Activated naive CD4-positive, alpha-beta T cell treated with anti-CD3 and anti-CD28 coated beads, Interleukin-2, amount 10 ng/mL, durations not matched to agents 7 days and 5 days (primary cell): ENCODE measurements at regions not wholly inside any gene's neighbourhood (a gene's known extent, or its start where the extent isn't known, plus 50 kb on each side); places are given as distances from the start of the nearest gene placed in this dataset.

Experiments
- CTCF ChIA-PET: fragments of 350-600 bp; sonication (Branson Sonifier 250); formaldehyde crosslinking; loops from one replicate; lab custom pipeline; 2021; ENCODE audit warnings: antibody characterized with exemption; lab: Charles Lee
- DNase-seq: peaks from one replicate; pipeline ENCODE4 v3.0.0-alpha.2; 2020
- H3K27ac Mint-ChIP-seq: one replicate; pipeline ENCODE4 v1.8.0; 2021; ENCODE audit warnings: mild to moderate bottlenecking, moderate library complexity, mixed read lengths
- H3K27me3 Mint-ChIP-seq: one replicate; pipeline ENCODE4 v1.8.0; 2021; ENCODE audit warnings: mild to moderate bottlenecking, mixed read lengths
- H3K36me3 Mint-ChIP-seq: one replicate; pipeline ENCODE4 v1.8.0; 2021; ENCODE audit warnings: mixed read lengths
- H3K4me1 Mint-ChIP-seq: one replicate; pipeline ENCODE4 v1.8.0; 2021; ENCODE audit warnings: mixed read lengths
- H3K4me3 Mint-ChIP-seq: one replicate; pipeline ENCODE4 v1.8.0; 2021; ENCODE audit warnings: mild to moderate bottlenecking, moderate library complexity, mixed read lengths
- H3K9me3 Mint-ChIP-seq: one replicate; pipeline ENCODE4 v1.8.0; 2021; ENCODE audit warnings: mixed read lengths

GRCh38 chr11:11789735-11790369, 51.9 kb upstream of the USP47 start:
- CTCF ChIA-PET, result no interaction called here
- H3K27ac Mint-ChIP-seq, result no peak overlapping the region

GRCh38 chr11:11788063-11788710, 53.6 kb upstream of the USP47 start:
- no peaks in the 10 kb centered on the region for H3K9me3 Mint-ChIP-seq
- H3K27ac Mint-ChIP-seq, result no peak overlapping the region
- H3K4me1 Mint-ChIP-seq, result no peaks in the 10 kb centered on the region
- CTCF ChIA-PET, result interaction anchor here (0.8 to 2.9 kb wide), 20 partner anchors 12 to 996 kb away, joined by 3 to 58 read pairs (median 4); no protein-coding TSS in a partner anchor
- no peak overlapping the region for H3K4me3 Mint-ChIP-seq
- H3K36me3 Mint-ChIP-seq, result no peaks in the 10 kb centered on the region
- no peak for DNase-seq
- H3K27me3 Mint-ChIP-seq, result peaks cover 3% of the 10 kb centered on the region

More at GRCh38 chr11:11789735-11790369, 51.9 kb upstream of the USP47 start:
- Mint-ChIP-seq H3K27me3 (peaks cover 6% of the 10 kb centered on the region), H3K4me3 (no peak overlapping the region), H3K9me3 (no peaks in the 10 kb centered on the region), H3K4me1 (no peaks in the 10 kb centered on the region), H3K36me3 (no peaks in the 10 kb centered on the region)
- DNase-seq, result no peak

- H3K27ac Mint-ChIP-seq, result no peak overlapping the region
- no peaks in the 10 kb centered on the region for H3K4me1 Mint-ChIP-seq
- DNase-seq, result peak; percentile 80
- H3K36me3 Mint-ChIP-seq, result no peaks in the 10 kb centered on the region
- H3K9me3 Mint-ChIP-seq, result no peaks in the 10 kb centered on the region
- no peak overlapping the region for H3K4me3 Mint-ChIP-seq
- CTCF ChIA-PET, result interaction anchor here (0.6 to 2.9 kb wide), 25 partner anchors 10 to 995 kb away, joined by 3 to 58 read pairs (median 4); no protein-coding TSS in a partner anchor
- peaks cover 7% of the 10 kb centered on the region for H3K27me3 Mint-ChIP-seq
Observed at GRCh38 chr11:11787305-11788062, 54.3 kb upstream of the USP47 start.

- DNase-seq, result no peak
- Mint-ChIP-seq H3K4me3 (no peak overlapping the region), H3K9me3 (no peaks in the 10 kb centered on the region), H3K27me3 (peaks cover 7% of the 10 kb centered on the region), H3K27ac (no peak overlapping the region), H3K36me3 (no peaks in the 10 kb centered on the region), H3K4me1 (no peaks in the 10 kb centered on the region)
- CTCF ChIA-PET, result interaction anchor here (0.8 to 2.9 kb wide), 13 partner anchors 9 to 994 kb away, joined by 3 to 58 read pairs (median 6); no protein-coding TSS in a partner anchor
Observed at GRCh38 chr11:11786771-11787170, 55.0 kb upstream of the USP47 start.

- CTCF ChIA-PET, result interaction anchor here (2.9 kb wide), 2 partner anchors 758 to 759 kb away, joined by 10 to 58 read pairs; no protein-coding TSS in a partner anchor
- no peak overlapping the region for H3K27ac Mint-ChIP-seq
- no peak overlapping the region for H3K4me3 Mint-ChIP-seq
- no peaks in the 10 kb centered on the region for H3K4me1 Mint-ChIP-seq
- DNase-seq, result no peak
- no peaks in the 10 kb centered on the region for H3K9me3 Mint-ChIP-seq
- peaks cover 5% of the 10 kb centered on the region for H3K27me3 Mint-ChIP-seq
- H3K36me3 Mint-ChIP-seq, result no peaks in the 10 kb centered on the region
Observed at GRCh38 chr11:11786234-11786633, 55.5 kb upstream of the USP47 start.

GRCh38 chr11:11782532-11783110, 59.2 kb upstream of the USP47 start:
- peaks cover 11% of the 10 kb centered on the region for H3K27me3 Mint-ChIP-seq
- no peaks in the 10 kb centered on the region for H3K36me3 Mint-ChIP-seq
- CTCF ChIA-PET, result no interaction called here
- no peak overlapping the region for H3K27ac Mint-ChIP-seq
- DNase-seq, result no peak
- H3K9me3 Mint-ChIP-seq, result no peaks in the 10 kb centered on the region
- H3K4me1 Mint-ChIP-seq, result no peaks in the 10 kb centered on the region
- no peak overlapping the region for H3K4me3 Mint-ChIP-seq

- H3K27ac Mint-ChIP-seq, result no peak overlapping the region
- H3K4me3 Mint-ChIP-seq, result no peak overlapping the region
- H3K27me3 Mint-ChIP-seq, result peaks cover 11% of the 10 kb centered on the region
- no peak for DNase-seq
- H3K4me1 Mint-ChIP-seq, result no peaks in the 10 kb centered on the region
- no peaks in the 10 kb centered on the region for H3K36me3 Mint-ChIP-seq
- H3K9me3 Mint-ChIP-seq, result no peaks in the 10 kb centered on the region
- CTCF ChIA-PET, result no interaction called here
Observed at GRCh38 chr11:11780858-11781257, 60.9 kb upstream of the USP47 start.

- Mint-ChIP-seq H3K36me3 (no peaks in the 10 kb centered on the region), H3K27me3 (peaks cover 18% of the 10 kb centered on the region), H3K9me3 (no peaks in the 10 kb centered on the region), H3K4me3 (no peak overlapping the region), H3K27ac (no peak overlapping the region), H3K4me1 (no peaks in the 10 kb centered on the region)
- DNase-seq, result no peak
- CTCF ChIA-PET, result no interaction called here
Observed at GRCh38 chr11:11779975-11780374, 61.8 kb upstream of the USP47 start.

GRCh38 chr11:11777897-11778296, 63.9 kb upstream of the USP47 start:
- Mint-ChIP-seq H3K4me3 (no peak overlapping the region), H3K36me3 (no peaks in the 10 kb centered on the region), H3K9me3 (no peaks in the 10 kb centered on the region), H3K27ac (no peak overlapping the region), H3K27me3 (peaks cover 20% of the 10 kb centered on the region), H3K4me1 (no peaks in the 10 kb centered on the region)
- CTCF ChIA-PET, result interaction anchor here (0.9 to 1.7 kb wide), 3 partner anchors 9 to 751 kb away, joined by 3 to 8 read pairs (median 3); no protein-coding TSS in a partner anchor
- DNase-seq, result no peak

- CTCF ChIA-PET, result interaction anchor here (0.9 kb wide), 1 partner anchor 11 kb away, joined by 3 read pairs; no protein-coding TSS in a partner anchor
- no peaks in the 10 kb centered on the region for H3K4me1 Mint-ChIP-seq
- no peak overlapping the region for H3K27ac Mint-ChIP-seq
- no peaks in the 10 kb centered on the region for H3K36me3 Mint-ChIP-seq
- no peaks in the 10 kb centered on the region for H3K9me3 Mint-ChIP-seq
- H3K4me3 Mint-ChIP-seq, result no peak overlapping the region
- no peak for DNase-seq
- peaks cover 16% of the 10 kb centered on the region for H3K27me3 Mint-ChIP-seq
Observed at GRCh38 chr11:11776714-11777113, 65.1 kb upstream of the USP47 start.

GRCh38 chr11:11774928-11775327, 66.8 kb upstream of the USP47 start:
- no peaks in the 10 kb centered on the region for H3K4me1 Mint-ChIP-seq
- H3K27ac Mint-ChIP-seq, result no peak overlapping the region
- H3K36me3 Mint-ChIP-seq, result no peaks in the 10 kb centered on the region
- no peak for DNase-seq
- no peak overlapping the region for H3K4me3 Mint-ChIP-seq
- CTCF ChIA-PET, result no interaction called here
- H3K9me3 Mint-ChIP-seq, result no peaks in the 10 kb centered on the region
- H3K27me3 Mint-ChIP-seq, result peaks cover 19% of the 10 kb centered on the region

- DNase-seq, result no peak
- H3K9me3 Mint-ChIP-seq, result no peaks in the 10 kb centered on the region
- no peak overlapping the region for H3K27ac Mint-ChIP-seq
- no peaks in the 10 kb centered on the region for H3K36me3 Mint-ChIP-seq
- no peaks in the 10 kb centered on the region for H3K4me1 Mint-ChIP-seq
- no peak overlapping the region for H3K4me3 Mint-ChIP-seq
- peaks cover 24% of the 10 kb centered on the region for H3K27me3 Mint-ChIP-seq
- CTCF ChIA-PET, result no interaction called here
Observed at GRCh38 chr11:11772865-11773515, 68.8 kb upstream of the USP47 start.

GRCh38 chr11:11770921-11771486, 70.8 kb upstream of the USP47 start:
- no peaks in the 10 kb centered on the region for H3K9me3 Mint-ChIP-seq
- H3K4me1 Mint-ChIP-seq, result no peaks in the 10 kb centered on the region
- H3K36me3 Mint-ChIP-seq, result no peaks in the 10 kb centered on the region
- H3K4me3 Mint-ChIP-seq, result no peak overlapping the region
- CTCF ChIA-PET, result no interaction called here
- peaks cover 28% of the 10 kb centered on the region for H3K27me3 Mint-ChIP-seq
- H3K27ac Mint-ChIP-seq, result no peak overlapping the region
- no peak for DNase-seq
